ENCODE measurements at regions not wholly inside any gene's neighbourhood (a gene's known extent, or its start where the extent isn't known, plus 50 kb on each side); places are given as distances from the start of the nearest gene placed in this dataset.

DNA sequence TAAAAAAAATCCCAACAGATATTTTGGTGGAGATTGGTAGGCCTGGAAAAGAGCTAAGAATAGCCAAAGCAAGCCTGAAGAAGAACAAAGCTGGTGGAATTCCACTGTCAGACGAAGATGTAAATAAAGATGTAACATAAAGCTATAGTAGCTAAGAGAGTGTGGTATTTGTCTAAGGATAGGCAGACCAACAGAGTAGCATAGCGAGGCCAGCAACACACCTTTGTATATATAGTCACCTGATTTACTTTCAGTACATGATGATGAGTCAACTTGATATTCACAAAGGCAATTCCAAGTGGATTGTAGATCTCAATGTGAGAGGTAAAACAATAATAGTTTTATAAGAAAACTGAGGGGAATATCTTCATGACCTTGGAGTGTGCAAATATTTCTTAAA, 53.6 kb upstream of the SYN2 start:
- Histone ChIP-seq H4K20me1 (ENCODE audit: control insufficient read depth, extremely low read depth, insufficient read depth, low read length) (no peaks in the 10 kb centered on the region), H3K4me2 (ENCODE audit: extremely low read depth, insufficient read depth, low read length) (no peak overlapping the region), H3K79me2 (ENCODE audit: control insufficient read depth, insufficient read depth, low read length) (no peaks in the 10 kb centered on the region), H3K36me3 (ENCODE audit: control insufficient read depth, insufficient read depth, low read length) (no peaks in the 10 kb centered on the region), H2AFZ (ENCODE audit: low read length) (no peak overlapping the region), H3K9ac (ENCODE audit: insufficient read depth, low read length) (no peak overlapping the region), H3K9me3 (ENCODE audit: control insufficient read depth, insufficient read depth, low read depth, low read length) (no peaks in the 10 kb centered on the region), H3K4me1 (ENCODE audit: control insufficient read depth, extremely low read depth, insufficient read depth, low read length) (no peaks in the 10 kb centered on the region), H3K4me3 (replicated peaks in 1 of 4; ENCODE audit: control extremely low read depth in 1 of 4, insufficient read depth in 1 of 4, low read depth in 3 of 4, low read length in 4 of 4) (no peak overlapping the region), H3K27ac (ENCODE audit: insufficient read depth, low read length) (no peak overlapping the region), H3K27me3 (ENCODE audit: control insufficient read depth, insufficient read depth, low read length) (no peaks in the 10 kb centered on the region)
- no peak for DNase-seq (ENCODE audit: low read depth in 2 of 2)
- TF ChIP-seq, protein P1, sequence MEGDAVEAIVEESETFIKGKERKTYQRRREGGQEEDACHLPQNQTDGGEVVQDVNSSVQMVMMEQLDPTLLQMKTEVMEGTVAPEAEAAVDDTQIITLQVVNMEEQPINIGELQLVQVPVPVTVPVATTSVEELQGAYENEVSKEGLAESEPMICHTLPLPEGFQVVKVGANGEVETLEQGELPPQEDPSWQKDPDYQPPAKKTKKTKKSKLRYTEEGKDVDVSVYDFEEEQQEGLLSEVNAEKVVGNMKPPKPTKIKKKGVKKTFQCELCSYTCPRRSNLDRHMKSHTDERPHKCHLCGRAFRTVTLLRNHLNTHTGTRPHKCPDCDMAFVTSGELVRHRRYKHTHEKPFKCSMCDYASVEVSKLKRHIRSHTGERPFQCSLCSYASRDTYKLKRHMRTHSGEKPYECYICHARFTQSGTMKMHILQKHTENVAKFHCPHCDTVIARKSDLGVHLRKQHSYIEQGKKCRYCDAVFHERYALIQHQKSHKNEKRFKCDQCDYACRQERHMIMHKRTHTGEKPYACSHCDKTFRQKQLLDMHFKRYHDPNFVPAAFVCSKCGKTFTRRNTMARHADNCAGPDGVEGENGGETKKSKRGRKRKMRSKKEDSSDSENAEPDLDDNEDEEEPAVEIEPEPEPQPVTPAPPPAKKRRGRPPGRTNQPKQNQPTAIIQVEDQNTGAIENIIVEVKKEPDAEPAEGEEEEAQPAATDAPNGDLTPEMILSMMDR (conservative IDR thresholded peaks at IDR 0.05 in 1 of 2, IDR thresholded peaks at IDR 0.05 in 1 of 2; ENCODE audit: low read depth in 1 of 2, low read length in 2 of 2): no peak

DNA sequence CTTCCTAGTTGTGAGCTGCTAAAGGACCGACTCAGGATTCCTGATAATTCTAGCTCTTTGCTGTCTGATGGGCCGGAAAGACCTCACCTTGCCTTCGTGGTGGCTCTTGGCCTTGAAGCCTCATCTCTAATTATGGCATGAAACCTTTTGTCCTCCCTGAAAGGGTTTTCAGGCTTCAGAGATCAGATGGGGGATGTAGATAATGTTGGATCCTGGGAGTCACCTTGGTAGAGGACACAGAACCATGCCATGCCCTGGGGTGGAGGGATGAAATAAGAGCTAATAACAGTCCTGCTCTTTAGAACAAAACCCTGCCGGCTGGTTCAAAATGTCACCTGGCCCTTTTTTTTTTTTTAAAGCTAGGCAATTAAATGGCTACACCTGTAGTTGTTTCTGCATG, 50.8 kb upstream of the SYN2 start:
- H3K4me1 ChIP-seq (ENCODE audit: control insufficient read depth, extremely low read depth, insufficient read depth, low read length): no peaks in the 10 kb centered on the region
- no peaks in the 10 kb centered on the region for H3K36me3 ChIP-seq (ENCODE audit: control insufficient read depth, insufficient read depth, low read length)
- no peak overlapping the region for H2AFZ ChIP-seq (ENCODE audit: low read length)
- H3K27me3 ChIP-seq (ENCODE audit: control insufficient read depth, insufficient read depth, low read length): no peaks in the 10 kb centered on the region
- no peak overlapping the region for H3K4me3 ChIP-seq (replicated peaks in 1 of 4; ENCODE audit: control extremely low read depth in 1 of 4, insufficient read depth in 1 of 4, low read depth in 3 of 4, low read length in 4 of 4)
- TF ChIP-seq, protein P1 (conservative IDR thresholded peaks at IDR 0.05 in 1 of 2, IDR thresholded peaks at IDR 0.05 in 1 of 2; ENCODE audit: low read depth in 1 of 2, low read length in 2 of 2): no peak
- TF ChIP-seq EZH2 (IDR thresholded peaks at IDR 0.05; ENCODE audit: low read length, missing control alignments): no peak
- no peaks in the 10 kb centered on the region for H3K9me3 ChIP-seq (ENCODE audit: control insufficient read depth, insufficient read depth, low read depth, low read length)
- H3K79me2 ChIP-seq (ENCODE audit: control insufficient read depth, insufficient read depth, low read length): no peaks in the 10 kb centered on the region
- DNase-seq (ENCODE audit: low read depth in 2 of 2): no peak
- no peaks in the 10 kb centered on the region for H4K20me1 ChIP-seq (ENCODE audit: control insufficient read depth, extremely low read depth, insufficient read depth, low read length)
- no peak overlapping the region for H3K27ac ChIP-seq (ENCODE audit: insufficient read depth, low read length)
- H3K4me2 ChIP-seq (ENCODE audit: extremely low read depth, insufficient read depth, low read length): no peak overlapping the region
- no peak overlapping the region for H3K9ac ChIP-seq (ENCODE audit: insufficient read depth, low read length)

DNA sequence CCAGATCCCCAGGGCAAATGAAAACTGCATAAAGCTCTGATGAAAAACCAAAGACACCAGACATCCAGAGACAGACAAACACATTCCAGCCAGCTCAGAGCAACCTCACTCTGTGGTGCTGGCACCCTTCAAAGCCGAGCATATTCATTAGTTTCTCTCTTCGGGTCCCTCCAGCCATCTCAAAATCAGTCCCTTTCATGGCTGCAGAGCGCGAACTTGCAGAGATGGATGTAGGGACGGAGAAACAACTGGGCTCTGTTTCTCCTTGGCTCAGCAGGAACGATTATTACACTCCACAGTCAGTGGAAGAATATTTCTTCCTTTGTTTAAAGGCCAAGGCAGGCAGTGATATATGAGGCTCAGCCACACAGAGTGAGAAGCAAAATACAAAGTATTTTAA, 50.4 kb upstream of the SYN2 start:
- Histone ChIP-seq H3K79me2 (ENCODE audit: control insufficient read depth, insufficient read depth, low read length) (no peaks in the 10 kb centered on the region), H3K9me3 (ENCODE audit: control insufficient read depth, insufficient read depth, low read depth, low read length) (no peaks in the 10 kb centered on the region), H4K20me1 (ENCODE audit: control insufficient read depth, extremely low read depth, insufficient read depth, low read length) (no peaks in the 10 kb centered on the region), H3K4me2 (ENCODE audit: extremely low read depth, insufficient read depth, low read length) (no peak overlapping the region), H3K27ac (ENCODE audit: insufficient read depth, low read length) (no peak overlapping the region), H3K4me1 (ENCODE audit: control insufficient read depth, extremely low read depth, insufficient read depth, low read length) (no peaks in the 10 kb centered on the region), H2AFZ (ENCODE audit: low read length) (no peak overlapping the region), H3K27me3 (ENCODE audit: control insufficient read depth, insufficient read depth, low read length) (no peaks in the 10 kb centered on the region), H3K9ac (ENCODE audit: insufficient read depth, low read length) (no peak overlapping the region), H3K4me3 (replicated peaks in 1 of 4; ENCODE audit: control extremely low read depth in 1 of 4, insufficient read depth in 1 of 4, low read depth in 3 of 4, low read length in 4 of 4) (no peak overlapping the region), H3K36me3 (ENCODE audit: control insufficient read depth, insufficient read depth, low read length) (no peaks in the 10 kb centered on the region)
- no peak for DNase-seq (ENCODE audit: low read depth in 2 of 2)
- TF ChIP-seq, protein P1 (conservative IDR thresholded peaks at IDR 0.05 in 1 of 2, IDR thresholded peaks at IDR 0.05 in 1 of 2; ENCODE audit: low read depth in 1 of 2, low read length in 2 of 2): no peak
- TF ChIP-seq EZH2 (IDR thresholded peaks at IDR 0.05; ENCODE audit: low read length, missing control alignments): no peak

Data from fibroblast of lung (primary cell).